NCI-H2171 (cell line): ENCODE measurements at regions not wholly inside any gene's neighbourhood (a gene's known extent, or its start where the extent isn't known, plus 50 kb on each side); places are given as distances from the start of the nearest gene placed in this dataset.
A peak's percentile ranks its signal among the peaks of the same experiment; 100 is the strongest.

ENCODE experiments used
- DNase-seq: peaks from one replicate; lab custom pipeline; 2025; lab: John Stamatoyannopoulos, UW

DNA sequence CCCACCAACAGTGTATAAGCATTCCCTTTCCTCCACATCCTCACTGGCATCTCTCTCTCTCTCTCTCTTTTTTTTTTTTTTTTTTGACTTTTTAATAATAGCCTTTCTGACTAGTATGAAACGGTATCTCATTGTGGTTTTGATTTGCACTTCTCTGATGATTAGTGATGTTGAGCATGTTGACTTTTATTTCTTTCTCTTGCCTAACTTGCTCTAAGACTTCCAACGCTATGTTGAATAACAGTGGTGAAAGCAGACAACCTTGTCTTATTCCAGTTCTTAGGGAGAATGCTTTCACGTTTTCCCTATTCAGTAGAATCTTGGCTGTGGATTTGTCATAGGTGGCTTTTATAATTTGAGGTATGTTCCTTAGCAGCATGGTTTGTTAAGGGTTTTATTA, 249.4 kb upstream of the MDFIC2 start:
- DNase-seq = no peak

DNA sequence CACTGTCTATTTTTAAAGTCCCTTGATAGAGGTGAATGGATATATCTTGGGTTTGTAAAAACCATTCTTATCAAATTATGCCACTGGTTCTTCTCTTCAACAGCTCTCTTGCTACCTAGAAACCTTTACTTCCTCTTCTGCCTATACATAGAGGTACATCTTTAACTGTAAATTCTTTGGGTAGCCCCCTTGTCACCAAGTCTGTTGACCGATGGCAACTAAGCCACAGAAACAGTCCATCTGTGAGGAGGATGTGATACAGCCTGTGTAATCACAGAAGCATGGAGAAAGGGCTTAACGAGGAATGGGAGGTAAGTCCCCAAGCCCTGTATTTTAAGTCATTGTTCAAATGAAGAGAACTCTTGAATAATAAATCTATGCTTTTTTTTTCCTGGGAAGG, 246.5 kb upstream of the MDFIC2 start:
- no peak for DNase-seq

DNA sequence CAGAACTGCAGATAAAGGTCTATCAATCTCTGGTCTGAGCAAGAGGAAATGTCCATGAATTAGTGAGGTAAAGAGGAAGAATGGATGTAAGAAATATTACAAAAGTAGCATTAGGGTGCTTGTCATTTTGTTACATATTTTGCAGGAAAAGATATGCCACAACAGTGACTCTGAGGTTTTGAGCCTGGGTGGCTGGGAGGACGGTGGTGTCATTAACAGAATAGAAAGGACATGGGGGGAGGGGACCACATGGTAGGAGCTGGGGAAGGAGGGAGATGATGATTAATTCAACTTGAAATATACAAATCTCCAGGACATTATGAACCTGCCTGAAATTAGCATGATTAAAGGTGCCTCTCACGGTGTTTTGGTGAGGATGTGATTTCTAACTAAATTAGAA, 245.5 kb upstream of the MDFIC2 start:
- DNase-seq = no peak

DNA sequence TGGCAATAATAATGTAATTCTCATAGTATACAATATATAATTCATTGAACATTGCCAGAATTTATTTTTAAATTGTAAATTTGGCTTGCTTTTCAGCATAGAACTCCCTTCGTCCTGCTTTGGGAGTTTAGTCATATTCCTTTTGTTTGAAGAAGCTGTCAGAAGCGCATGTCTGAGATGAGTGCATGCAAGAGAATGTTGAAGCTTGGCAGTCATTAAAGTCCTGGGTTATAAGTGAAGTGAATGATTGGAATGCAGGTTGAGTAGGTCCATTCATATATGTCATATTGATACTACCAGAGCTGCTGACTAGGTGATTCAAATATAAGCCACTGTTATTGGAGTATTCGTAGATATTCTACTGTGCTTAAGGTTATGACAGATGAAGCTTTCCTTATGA, 243.6 kb upstream of the MDFIC2 start:
- no peak for DNase-seq

DNA sequence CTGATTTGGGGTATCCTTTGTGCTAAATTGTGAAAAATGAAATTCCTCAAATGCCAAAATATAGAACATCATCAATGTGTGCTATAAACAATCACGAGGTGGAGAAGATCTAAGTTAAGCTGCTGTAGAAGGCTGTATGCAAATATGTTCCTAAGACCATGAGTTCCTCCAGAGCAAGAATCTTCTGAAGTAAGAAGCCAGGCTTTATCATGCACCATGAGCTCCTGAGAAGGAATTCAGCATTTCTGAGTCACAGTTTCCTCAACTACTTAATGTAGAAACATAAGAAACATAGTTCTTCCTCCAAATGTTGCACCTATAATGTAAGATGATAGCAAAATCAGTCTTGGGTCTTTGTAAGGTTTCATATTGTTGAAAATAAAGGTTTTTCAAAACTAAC, 241.7 kb upstream of the MDFIC2 start:
- DNase-seq = no peak

DNA sequence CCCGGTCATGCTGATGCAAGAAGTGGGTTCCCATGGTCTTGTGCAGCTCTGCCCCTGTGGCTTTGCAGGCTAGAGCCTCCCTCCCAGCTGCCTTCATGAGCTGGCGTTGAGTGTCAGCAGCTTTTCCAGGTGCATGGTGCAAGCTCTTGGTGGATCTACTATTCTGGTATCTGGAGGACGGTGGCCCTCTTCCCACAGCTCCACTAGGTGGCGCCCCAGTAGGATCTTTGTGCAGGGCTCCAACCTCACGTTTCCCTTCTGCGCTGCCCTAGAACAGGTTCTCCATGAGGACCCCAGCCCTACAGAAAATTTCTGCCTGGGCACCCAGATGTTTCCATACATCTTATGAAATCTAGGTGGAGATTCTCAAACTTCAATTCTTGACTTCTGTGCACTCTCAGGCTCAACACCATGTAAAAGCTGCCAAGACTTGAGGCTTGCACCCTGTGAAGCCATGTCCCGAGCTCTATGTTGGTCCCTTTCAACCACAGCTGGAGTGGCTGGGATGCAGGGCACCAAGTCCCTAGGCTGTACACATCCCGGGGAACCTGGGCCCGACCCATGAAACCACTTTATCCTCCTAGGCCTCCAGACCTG, 238.4 kb upstream of the MDFIC2 start:
- no peak for DNase-seq

DNA sequence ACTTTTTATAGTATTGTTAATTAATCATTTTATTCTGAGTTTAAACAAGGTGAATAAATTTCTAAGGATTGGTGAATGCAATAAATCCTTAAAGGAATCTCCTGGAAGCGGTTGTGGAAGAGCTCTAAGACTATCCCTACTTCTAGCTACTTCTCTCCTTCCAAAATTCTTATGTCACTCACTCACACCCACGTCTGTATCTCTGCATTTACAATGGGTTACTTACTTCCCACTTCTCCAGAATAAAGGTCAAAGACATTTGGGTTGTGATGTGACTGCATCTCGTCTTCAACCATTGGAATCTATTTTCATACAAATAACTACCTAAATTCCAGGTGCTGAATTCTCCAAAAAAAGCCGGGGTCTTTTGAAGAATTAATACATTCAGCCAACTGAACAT, 234.2 kb upstream of the MDFIC2 start:
- no peak for DNase-seq

DNA sequence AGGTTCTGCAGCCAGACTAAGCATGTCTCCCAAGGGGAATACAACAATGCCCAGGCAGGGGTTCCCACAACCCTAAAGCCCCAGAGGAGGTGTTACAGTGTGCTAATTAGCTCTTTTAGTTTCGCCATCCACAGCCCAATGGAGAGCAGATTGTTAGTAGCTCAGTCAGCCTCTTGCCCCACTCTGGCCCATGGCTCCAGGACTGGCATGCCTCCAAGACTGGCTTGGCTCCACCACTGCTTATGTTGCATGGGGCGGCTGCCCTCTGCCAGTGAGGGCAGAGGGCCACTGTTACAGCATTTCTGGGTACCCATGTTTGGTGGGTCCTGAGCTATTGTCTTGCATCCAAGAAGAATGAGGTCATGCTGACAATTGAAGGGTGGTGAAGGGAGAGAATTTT, 231.1 kb upstream of the MDFIC2 start:
- DNase-seq = no peak

DNA sequence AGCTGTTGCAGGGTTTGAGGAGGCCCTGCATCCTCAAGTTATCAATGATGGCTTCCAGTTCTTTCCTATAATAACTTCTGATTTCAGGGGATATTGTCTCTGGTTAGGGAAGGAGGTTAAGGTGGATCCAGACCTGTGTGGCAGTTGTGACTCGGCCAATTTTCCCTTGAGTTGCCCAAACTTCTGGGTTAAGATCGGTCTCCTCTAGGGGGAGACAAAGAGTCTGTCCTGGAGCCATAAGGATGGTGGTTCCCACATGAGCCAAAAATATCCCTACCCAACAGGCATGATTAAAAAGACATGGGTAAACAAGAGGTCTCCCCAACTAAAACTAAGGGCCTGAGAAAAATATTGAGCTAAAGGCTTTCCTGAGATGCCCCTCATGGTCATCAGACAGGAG, 227.5 kb upstream of the MDFIC2 start:
- DNase-seq = no peak

DNA sequence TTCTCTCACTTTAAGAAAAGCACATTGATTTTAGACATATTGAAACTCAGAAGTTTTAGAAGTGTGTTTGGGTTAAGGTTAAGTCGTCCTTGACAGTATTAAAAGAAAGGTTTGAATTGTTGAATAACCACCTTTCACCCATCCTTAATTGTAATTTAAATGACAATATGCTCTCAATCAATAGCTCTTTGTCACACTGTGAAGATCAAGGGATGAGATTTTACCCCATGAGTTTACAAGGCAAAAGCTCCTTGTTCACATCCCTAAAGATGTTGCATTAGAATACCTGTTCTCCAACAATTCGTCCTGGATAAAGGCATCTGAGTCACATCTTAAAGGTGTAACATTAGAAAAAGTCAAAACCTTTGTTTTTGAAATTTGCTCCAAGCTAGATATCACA, 220.4 kb upstream of the MDFIC2 start:
- no peak for DNase-seq

DNA sequence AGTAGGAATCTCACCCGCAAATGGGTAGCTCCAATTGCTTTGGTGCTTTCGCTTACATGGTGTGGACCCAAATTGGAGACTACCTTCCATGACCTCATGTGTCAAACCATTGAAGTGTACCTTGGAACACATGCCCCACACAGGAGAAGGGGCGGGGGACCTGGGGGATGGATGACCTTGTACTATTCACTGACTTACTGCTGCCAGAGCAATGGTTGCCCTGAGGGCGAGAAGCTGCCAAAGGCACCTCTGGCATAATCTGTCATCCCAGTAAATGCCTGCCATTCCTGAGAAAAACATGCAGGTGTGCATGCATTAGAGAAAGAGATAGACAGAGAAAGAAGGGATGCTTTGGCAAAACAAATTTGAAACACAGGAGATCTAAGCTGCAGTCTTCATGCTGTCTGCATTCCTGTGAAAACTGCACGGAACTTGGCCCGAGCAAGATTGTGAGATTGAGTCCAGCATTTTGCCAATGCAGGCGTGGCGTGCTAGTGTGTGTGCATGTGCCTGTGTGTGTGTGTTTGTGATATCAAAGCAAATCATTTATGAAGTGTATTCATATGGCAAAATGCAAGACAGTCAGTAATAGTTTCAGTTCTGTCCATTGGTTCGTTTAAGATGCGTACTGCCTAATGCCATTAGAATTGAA, 219.5 kb upstream of the MDFIC2 start:
- DNase-seq = no peak

DNA sequence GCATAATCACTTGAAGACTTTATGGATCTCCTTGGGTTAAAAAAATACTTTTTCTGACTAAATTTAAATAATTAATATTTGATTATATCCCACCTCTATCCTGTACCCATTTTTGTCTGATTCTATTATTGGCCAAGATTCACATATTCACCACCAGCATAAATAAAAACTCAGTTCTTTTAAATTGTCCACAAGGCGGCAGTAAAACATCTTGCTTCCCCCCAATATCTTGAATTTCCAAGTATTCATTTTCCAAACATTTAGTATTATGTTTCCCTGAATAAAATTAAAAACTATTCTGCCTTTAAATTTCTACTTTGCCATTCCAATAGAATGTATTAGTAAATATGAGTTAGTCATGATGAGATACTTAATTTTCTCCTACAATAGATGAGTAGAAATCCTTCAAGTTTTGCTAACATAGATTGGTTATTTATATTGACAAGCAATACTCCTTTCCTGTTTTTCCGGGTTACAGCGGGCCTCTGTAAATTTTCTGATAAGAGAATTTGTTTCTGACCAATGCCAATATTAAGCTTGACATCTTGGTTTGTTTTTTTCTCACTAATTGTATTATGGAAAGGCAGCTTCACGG, 218.7 kb upstream of the MDFIC2 start:
- DNase-seq = peak; percentile 7

DNA sequence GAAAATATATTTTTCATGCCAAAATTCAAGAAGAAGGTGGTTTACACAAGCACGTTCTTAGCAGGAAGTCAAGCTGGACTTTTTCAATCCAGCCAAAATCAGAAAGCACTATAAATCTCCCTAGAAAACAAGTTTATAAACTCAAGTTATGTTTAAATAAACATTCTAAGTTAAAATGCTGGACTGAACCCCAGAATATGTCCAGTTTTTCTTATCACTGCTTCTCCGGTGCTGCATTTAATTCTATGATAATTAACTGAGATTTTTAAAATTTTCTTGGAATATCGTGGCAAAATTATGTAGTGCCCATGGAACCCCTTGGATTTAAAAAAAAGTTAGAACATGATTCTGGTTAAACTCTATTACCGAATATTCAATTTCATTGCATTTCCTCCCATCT, 218.2 kb upstream of the MDFIC2 start:
- no peak for DNase-seq

DNA sequence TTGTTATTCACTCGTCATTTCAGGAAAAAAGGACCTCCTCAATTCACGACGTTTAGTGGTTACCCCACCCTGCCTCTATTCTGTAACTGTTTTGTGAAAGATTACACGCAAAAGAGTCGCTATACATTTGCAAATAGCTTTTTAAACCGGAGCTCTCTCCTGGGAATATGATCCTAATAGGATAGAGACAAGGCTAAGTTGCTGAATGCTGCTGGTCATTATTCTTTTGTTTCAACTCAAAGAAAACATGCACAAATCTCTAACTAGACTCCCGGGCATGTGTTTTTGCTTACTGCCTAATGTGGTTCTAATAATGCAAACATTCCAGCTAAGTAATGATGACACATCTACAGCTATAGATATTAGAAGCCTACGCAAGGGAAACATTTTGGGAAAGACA, 214.6 kb upstream of the MDFIC2 start:
- DNase-seq = no peak

DNA sequence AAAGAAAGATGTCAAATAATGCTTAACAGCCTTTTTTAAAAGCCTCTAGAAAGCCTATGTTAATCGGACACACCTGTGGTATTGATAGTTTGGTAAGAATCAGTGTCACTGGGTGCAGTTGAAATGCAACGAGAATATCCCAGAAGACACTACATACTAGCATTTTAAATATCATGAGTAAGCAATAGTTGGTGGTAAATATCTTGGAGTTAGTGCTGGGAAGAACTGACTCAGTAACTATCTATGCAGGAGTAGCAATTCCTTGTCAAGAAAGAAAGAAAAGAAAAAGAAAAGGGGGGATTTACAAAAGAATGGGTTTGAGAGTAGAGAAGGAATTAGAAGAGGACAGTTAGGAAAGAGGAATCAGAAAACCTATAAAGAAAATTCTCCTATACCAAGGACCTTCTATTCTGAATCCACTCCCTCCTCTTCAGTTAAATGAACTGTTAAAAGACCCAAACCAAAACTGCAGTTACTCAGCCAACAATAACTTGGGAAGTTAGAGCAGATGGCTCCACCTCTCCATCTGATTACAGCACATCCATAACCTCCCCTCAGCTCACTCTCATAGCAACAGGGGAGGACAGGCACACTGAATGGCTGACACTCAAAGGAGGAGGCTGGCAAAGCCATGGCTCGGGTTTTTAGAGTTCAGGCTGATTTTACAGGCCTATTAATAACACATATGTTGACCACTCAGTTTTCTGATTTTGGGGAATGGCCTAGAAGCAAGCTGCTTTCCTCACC, 207.6 kb upstream of the MDFIC2 start:
- DNase-seq = no peak

DNA sequence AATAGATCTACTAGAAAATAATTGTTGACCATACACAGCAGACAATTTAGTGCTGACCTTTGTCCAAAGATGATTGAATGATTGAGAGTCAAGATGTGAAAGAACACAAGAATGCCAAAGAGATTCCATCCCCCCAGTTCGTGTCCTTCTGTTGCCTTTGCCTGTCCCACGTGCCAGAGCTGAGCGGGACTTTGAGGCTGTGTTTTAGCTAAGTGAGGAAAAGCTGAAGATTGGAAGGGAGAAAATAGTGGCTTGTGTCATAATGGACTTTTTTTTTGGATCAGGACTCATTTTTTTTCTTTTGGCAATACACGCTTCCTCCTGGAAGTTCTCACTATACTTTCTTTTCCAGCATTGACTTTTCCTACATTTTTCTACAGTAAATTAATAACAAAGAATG, 206.6 kb upstream of the MDFIC2 start:
- DNase-seq = no peak

DNA sequence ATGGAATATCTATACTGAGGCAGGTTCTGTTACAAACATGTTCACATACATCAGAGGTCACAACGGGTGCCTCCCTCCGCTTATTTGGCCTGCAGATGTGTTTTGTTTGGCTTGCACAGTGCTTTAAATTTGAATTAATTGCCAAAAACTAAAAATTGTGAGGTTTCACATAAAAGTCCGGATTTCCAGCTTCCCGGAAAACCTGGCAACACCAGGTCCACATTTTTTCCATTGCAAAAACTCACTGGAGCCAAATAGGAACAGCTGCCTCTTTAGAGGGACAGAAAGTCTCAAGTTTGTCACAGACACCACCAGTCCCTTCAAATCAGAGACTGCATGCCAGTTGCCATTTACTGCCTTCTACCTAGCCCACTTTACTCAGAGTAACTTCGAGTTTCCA, 205.9 kb upstream of the MDFIC2 start:
- DNase-seq = no peak

DNA sequence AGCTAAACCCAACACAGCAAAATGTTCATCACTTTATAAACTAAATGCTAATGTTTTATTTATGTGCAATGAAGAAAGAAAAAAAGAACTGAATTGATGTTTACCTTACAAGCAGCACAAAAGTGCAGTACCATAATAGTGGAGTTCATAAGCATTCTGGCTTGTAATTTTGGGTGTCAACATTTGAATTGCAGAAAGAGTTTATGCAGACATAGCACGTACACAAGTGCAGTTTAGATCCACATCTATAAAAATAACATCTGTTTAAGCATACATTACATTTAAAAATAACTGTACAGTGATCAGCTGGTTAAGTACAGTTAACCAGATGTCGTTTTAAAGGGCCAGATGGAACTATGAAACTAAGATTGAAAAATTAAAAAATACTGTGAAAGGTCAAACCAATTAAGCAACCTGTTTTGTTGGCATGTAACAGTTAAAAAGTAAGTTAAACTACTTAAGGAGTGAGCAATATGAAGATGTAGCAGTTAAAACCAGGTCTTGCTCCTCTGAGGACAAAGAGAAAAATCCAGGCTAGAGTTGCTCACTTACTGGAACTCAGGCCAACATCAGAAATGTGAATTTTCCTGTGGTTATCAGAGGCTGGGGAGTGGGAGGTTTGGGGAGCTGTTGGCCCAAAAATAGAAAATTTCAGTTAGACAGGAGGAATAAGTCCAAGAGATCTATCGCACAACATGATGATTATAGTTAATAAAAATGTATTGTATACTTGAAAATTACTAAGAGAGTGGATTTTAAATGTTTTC, 204.9 kb upstream of the MDFIC2 start:
- no peak for DNase-seq

DNA sequence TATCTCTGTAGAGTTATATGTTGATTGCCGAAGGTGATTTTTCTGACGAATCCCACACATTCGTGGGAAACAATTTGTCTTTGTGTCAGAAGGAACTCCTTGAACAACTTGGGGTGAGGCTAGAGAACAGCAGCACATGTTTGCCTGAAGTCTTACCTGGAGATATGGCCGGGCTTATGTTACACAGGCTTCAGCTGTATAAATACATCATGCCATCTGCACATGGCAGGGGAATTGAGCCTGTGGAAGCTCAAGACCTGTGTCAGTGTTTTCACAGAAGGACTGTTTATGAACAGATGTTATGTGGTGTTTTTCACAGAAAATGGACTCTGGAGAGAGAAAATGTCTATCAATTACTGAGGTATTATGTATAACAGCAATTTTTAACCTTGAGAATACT, 203.6 kb upstream of the MDFIC2 start:
- peak; percentile 77 for DNase-seq

DNA sequence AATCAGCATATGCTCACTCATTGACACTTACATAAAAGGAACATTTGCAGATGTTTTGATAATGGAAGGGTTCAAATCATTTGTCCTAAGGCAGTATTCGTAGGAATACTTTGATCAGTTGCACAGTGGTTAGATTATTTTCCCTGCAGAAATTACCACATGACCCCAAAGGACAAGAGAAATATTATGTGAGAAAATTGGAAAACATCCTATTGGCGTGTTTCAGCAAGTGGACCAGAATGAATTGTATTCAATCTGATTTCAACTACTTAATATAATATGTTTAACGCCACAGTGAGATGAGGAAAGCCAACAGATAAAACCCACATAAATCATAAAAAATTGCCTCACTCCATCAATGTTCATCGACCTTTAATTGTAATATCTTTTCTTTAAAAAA, 195.0 kb upstream of the MDFIC2 start:
- no peak for DNase-seq

DNA sequence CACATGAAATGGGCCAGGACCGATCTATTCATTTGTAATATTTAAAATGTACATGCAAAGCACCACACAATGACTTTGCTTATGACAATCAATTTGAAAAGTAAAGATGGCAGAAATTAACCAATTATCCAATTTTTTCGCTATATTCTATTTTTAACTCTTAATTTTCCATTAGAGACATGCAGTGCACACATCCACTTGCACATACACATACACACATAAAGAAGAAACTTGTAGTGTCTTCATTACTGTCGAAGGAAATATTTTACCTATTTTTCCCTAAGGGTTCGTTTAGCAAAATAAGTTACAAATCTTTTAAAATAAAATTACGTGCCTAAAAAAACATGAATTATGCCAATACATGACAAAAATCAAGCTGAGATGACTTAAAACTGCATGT, 194.3 kb upstream of the MDFIC2 start:
- no peak for DNase-seq

DNA sequence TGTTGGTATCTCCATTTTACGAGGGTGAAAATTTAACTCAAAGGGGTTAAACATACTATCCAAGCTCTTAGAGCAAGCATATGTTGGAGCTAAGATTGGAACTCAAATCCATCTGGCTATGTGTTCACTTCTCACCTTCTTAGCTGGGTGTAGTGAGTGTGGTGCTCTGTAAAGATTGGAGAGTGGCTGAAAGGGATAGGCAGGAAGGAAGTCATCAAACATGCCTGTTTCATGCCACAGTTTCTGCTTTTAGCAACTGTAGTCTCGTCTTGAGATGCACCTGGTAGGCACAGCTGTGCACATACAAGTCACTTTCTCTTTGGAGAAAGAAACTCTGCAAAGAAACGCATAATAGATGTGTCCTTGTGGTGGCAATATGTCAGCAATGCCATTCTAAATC, 189.1 kb upstream of the MDFIC2 start:
- DNase-seq = no peak

DNA sequence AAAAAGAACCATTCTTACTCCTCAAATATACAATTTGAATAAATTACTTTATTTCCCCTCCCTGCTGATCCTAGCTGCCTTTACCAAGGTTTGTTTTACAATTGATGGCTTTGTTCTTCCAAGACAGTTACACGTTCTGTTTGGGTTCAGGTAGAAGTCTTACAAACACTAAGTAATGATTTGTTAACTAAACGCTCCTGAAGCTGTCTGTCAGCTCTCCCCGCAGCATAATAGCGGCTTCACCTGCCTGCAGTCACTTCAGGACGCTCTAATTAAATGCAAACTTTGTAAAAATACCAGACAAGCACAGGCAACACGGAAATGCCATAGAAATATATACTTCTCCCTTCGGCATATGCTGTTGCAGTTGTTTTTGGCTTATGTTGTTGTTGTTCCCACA, 176.4 kb upstream of the MDFIC2 start:
- DNase-seq = no peak
